HG02885 (cell line): ENCODE measurements at regions not wholly inside any gene's neighbourhood (a gene's known extent, or its start where the extent isn't known, plus 50 kb on each side); places are given as distances from the start of the nearest gene placed in this dataset.
A peak's percentile ranks its signal among the peaks of the same experiment; 100 is the strongest.
"Not testable (repeated sequence)": the region's sequence is repeated elsewhere in the genome, so short reads cannot be mapped to it uniquely, and the experiment has no call there.

Source experiments
- ATAC-seq: cut with Tn5 transposase; IDR thresholded peaks from one replicate; pipeline ENCODE4 v1.9.1; 2021; ENCODE audit warnings: mild to moderate bottlenecking; ENCODE audit not compliant: unreplicated experiment, poor library complexity

DNA sequence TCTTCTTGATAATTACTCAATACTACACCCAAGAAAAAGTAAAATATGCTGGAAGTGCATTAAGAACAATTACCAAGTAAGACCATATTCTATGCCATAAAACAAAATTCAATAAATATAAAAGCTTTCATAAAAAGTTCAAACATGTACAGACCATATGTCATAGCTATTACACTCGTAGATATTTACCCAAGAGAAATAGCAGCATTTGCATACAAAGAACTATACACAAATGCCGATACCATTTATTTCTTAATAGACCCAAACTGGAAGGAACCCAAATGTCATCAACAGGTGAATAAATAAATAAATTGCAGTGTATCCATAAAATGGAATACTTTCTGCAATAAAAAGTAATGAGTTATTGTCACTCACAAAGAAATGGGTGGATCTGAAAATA is 78.3 kb upstream of the SLC16A7 start:
- ATAC-seq: no peak

DNA sequence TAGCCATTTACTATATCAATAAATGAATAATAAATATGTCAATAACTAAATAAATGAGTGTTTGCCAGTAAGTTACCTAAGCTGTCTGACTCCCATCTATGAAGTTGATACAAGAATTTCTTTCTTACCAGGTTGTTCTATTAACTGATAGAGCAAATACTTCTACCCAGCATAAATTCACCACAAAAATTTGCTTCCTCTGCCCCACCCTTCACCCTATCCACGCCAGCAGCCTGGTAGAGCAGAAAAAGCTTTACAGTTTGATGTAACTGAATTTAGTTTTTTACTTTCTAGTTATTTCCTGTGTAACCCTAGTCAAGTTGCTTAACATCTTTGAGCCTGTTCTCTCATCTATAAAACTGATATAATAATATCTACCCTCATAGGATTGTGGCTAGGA is 94.9 kb upstream of the SLC16A7 start:
- no peak for ATAC-seq

DNA sequence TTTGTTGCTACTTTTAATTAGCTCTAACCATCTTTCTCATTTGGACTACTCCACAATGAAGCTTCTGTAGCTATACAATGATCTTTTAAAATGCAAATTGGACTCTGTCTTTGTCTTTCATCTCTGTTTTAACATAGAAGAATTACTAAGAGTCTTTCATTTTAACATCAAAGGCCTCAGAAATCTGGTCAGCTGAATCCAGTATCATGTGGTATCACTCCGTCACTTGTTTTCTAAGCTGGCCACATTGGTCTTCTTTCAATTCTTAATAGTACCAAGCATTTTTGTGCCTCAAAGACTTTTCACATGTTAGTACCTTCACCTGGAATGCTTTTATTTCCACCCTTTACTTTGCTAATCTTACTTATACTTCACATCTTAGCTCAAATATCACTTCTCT is 95.5 kb upstream of the SLC16A7 start:
- no peak for ATAC-seq

DNA sequence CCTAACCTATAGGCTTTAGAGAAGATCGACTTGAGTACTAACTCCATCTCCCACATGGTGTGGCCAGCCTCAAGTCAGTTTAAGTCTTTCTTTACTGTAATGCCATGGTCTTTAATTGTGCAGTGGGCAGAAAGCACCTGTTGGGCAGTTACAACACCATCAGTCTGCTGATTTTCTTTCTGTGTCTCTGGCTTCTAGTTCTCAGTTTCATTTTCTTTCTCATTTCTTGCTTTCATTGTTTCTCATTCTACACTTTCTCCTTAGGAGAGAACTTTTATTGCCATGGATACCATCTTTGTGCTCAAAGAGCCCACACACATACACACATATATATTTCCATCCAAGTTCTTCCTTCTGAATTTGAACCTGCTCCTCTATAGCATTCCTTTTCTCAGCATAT is 96.1 kb upstream of the SLC16A7 start:
- peak; percentile 95 for ATAC-seq

DNA sequence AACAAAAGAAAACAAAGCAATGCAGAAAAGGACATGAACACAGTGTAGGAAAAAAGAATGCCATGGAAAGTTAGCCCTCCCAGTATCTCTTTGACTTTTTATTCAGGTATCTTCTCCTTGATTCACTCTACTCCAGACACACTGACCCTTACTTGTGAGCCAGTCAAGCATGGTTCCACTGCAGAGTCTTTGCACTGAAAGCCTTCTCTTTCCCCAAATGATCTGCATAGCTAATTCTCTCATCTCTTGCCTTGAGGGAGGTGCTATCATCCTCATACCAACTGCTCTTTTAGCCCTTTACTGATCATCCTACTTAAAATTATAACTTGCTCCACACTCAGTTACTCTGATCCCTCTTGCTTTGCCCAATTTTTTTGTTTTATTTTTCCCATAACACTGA is 101.2 kb upstream of the SLC16A7 start:
- peak; percentile 47 for ATAC-seq

DNA sequence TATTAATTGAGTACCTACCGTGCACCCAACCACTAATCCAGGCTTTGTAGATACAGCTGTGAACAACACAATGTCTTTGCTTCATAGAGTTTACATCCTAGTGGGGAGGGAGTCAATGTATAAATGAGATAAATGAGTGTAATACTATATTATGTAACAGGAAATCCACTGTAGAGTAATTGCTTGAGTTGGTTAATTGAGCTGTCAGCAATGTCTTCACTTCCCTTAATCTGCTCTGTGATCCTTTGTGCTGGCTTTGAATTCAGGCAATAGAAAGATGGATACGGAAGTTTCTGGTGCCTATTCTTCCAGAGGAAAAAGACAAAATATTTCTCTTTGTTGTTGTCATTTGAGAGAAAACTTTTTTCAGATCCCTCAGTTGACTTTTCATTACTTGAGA is 104.0 kb upstream of the SLC16A7 start:
- ATAC-seq: no peak

DNA sequence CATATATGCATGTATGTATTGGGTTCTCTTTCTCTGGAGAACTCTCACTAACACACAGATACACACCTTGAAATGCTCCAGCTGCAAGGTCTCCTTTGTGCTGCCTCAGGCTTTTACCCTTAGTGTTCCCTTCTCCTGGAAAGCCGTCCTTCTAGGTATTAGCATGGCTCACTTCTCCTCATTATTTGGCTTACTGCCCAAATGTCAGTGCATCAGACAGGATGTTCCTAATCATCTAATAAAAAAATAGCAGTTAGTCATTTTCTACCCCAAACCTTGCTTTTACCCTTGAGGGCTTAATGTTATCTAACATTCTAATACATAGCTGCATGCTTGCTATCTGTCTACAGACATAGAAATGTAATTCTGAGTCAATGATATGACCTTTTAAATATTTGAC is 109.0 kb upstream of the SLC16A7 start:
- ATAC-seq: no peak

DNA sequence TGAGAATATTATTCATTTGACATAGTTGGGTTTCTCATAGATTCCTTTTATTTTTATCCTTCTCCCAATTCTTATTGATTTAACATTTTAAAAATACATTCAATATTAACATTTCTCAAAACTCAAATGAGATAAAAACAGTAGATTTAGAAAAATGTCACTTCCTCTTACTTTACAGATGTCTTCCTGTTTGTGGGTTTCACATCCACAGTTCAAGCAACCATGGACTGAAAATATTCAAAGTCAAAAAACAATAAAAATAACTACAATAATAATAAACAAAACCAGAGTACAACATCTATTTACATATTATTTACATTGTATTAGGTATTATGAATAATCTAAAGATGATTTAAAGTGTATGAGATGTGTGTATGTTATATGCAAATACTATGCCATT is 111.3 kb upstream of the SLC16A7 start:
- ATAC-seq: peak; percentile 93

DNA sequence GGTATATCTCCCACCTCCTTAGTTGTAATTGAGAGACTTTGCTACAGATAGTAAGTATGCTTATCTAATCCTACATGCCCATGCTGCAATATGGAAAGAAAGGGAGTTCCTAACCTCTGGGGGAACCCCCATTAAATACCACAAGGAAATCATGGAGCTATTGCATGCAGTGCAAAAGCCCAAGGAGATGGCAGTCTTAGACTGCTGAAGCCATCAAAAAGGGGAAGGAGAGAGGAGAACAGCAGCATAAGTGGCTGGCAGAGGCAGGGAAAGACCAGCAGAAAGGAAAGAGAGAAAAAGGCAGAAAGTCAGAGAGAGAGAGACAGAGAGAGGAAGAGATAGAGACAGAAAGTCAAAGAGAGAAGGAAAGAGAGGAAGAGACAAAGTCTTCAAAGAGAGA is 121.6 kb upstream of the SLC16A7 start:
- ATAC-seq: not testable (repeated sequence)

DNA sequence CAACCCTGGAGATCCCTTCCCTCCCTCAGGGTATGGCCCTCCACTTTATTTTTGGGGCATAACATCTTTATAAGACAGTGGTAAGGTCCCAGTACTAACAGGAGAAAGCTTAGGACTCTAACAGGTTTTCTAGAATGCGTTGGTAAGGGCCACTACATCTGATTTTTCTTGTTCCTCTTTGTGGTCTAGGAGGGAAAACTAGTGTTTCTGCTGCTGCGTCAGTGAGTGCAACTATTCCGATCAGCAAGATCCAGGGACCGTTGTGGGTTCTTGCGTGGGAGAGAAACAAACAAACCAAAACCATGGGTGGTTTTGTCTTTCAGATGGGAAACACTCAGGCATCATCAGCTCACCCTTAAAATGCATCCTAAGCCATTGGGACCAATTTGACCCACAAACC is 123.6 kb upstream of the SLC16A7 start:
- ATAC-seq: peak; percentile 89

DNA sequence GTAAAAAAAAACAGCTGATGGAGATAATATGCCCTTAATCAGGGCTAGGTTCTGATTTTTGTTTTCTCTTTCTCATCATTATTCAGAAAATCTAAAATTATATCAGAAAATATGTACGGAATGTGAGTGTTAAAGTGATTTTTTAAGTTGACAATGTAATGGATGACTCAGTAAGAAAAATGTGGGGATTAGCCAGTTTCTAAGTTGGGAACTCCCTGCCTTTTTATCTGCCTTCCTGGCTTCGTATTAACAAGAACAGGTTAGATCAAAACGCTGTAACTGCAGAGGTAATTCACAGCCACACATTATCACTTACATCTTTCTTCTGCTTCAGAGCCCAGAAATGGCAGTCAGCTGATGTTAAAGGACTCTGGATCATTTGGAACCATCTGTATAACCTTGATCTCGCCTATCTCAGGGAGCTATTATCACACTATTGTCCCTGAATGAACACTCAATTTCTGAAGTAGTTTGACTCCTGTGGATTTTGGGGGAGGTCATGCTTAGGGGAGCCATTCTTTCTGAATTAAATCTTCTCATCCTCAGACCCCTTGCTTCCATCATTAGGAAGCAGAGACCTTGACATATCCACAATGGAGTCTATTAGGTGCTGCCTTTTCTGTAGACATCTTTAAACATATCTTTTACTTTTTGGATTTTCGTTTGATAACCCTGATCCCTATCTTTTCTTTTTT is 135.7 kb upstream of the SLC16A7 start:
- ATAC-seq: no peak

DNA sequence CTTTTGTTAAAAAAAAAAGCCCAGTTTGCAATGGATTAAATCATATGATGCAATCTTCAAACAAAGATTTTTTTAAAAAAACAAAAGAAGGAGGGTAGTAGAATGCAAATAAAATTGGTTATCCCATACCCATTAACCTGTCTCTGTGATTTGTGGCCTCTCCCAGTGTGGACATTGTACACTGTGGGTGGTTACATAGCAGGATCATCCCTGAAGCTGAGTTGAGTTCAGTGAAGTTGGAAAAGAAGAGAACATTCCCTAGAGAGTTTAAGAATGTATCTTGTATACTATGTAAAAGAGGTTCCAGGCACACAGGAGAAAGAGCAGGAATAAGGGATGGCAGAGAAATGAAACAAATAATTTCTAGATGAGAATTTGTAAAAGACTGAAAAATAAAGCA is 142.4 kb upstream of the SLC16A7 start:
- ATAC-seq: no peak

DNA sequence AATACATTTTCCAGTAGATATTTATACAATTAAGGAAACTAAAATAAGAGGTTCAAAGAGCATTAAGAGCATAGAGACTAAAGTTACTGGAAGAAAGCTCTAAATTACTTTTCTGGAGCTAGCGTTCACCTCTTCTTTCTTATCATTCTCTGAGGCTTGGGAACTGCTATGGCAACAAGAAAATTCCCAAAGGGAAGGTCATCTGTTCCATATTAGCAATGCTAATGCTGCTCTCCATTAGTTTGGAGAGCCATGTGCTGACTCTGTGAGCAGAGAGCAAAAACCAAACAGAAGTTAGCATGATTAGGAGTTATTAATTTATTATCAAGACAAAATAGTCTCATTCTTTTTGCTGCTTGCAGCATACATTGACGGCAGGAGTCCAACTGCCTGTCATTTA is 143.1 kb upstream of the SLC16A7 start:
- ATAC-seq: no peak

DNA sequence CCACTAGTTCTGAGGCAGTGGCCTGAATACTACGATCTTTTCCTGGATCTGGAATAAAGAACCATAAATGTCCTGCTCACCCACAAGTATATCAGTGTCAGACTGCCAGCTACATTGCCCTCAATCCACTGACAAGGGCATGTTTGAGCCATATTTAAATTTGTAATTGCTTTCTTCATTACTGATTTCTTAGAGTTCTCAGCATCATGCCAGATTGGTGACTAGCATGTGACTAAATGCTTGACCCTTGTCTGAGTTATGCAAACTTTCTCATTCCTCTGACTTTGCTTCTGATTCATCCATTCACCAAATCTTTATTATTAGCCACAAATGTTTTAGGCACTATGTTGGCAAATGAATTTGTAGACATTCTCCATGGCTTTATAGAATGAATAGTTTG is 143.6 kb upstream of the SLC16A7 start:
- ATAC-seq: no peak

DNA sequence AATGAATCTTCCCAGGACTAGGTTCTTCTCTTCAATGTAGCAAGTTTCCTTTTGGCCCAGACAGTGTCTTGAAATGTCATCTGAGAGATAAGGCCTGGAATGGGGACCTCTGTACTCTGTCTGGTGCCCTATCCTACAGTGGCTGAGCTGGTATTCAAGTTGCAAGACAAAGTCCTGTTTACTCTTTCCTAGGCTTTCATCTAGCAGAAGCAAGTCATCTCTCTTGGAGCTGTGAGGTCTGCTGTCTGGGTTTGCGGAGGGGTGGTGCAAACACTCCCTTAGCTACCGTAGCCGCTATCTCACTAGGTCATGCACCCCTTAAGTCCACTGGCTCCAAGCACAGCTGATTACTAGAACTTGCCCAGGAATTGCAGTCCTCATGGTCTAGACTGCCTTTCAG is 149.7 kb upstream of the SLC16A7 start:
- no peak for ATAC-seq

DNA sequence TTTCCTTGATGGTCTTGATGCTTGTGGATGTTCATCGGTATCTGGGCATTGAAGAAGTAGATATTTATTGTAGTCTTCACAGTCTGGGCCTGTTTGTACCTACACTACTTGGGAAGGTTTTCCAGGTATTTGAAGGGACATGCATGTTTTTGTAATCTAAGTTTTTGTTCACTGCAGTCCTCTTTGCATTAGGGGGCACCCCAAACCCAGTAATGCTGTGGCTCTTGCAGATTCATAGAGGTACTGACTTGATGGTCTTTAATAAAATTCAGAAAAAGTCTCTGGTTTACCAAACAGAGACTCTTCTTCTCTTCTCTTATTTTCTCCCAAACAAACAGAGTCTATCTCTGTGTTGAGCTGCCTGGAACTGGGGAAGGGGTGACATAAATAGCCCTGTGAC is 150.9 kb upstream of the SLC16A7 start:
- ATAC-seq: no peak

DNA sequence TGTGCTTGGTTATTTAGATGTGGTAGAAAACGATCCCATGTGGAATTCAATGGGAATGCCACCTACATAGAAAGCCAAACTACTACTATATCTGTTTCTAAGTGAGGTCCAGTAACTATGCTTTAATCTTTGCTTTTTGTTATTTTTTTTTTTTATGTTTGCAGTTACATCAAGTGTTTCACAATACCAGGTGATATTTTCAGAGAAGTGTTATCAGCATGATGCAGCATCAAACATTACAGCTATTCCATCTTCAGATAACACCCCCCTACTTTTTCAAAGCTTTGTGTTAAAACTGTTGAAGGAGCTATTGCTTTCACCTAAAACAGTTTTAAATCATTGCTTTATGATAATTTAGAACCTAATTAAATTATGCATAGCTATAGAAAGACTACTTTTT is 163.8 kb upstream of the SLC16A7 start:
- ATAC-seq: no peak

DNA sequence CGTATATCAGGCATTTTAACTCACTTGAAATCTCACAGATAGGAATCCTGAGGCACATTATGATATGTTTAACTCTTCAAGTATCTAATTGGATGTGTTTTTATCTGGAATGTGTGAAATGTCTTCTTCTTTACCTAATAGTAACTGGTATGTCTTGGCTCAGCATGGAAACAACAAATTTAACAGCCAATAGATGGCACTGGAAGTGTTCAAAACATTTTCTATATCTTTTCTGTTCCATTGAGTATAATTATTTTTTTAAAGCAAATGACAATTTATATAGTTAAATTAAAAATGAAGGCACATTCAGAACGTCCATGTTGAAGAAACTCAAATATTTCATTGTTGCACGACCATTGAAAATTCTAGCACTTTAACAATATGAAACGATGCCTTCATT is 164.6 kb upstream of the SLC16A7 start:
- no peak for ATAC-seq

DNA sequence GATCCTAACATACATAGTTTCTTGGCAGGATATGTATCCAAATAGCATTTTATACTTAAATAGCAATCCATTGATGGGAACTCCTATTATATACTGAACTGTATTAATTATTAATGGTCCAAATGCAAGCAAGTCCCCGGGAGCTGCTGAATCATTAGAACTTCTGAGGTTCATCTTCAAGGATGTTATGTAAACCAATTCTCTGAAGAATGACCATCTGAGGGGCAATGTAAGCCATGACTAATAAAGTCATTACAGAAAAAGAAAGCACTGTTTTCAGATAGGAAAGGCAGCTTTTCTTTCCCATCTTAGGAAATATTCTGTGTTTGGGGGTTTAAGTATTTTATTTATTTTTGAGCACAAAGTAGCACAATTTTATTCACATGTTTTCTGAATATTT is 166.1 kb upstream of the SLC16A7 start:
- ATAC-seq: no peak

DNA sequence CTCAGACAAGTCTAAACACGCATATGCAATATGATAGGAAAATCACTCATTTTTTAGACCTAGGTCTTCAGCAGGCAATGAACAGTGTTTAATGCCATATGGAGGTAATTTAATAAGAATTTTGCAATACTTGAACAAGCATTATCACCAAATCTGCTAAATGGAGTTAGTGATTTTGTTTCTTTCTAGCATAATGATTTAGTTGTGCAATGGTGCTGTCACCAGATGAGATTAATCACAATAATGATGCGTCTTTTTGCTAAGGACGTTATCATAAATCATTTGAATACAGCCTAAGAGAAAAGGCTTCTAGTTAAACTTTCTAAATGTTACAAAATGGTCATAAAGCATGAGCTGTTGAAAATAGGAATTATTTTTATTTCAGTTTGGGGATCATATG is 170.0 kb upstream of the SLC16A7 start:
- no peak for ATAC-seq

DNA sequence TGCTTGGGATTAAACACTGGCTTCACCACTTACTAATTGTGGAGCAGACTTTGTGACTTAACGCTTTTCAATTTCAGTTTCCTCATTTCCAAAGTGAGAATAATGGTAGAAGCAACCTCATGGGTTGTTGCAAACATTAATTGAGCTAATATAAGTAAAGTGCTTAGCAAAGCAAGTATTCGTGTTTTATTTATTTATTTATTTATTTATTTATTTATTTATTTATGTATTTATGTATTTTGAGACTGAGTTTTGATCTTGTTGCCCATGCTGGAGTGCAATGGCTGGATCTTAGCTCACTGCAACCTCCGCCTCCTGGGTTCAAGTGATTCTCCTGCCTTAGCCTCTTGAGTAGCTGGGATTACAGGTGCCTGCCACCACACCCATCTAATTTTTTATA is 171.2 kb upstream of the SLC16A7 start:
- not testable (repeated sequence) for ATAC-seq

DNA sequence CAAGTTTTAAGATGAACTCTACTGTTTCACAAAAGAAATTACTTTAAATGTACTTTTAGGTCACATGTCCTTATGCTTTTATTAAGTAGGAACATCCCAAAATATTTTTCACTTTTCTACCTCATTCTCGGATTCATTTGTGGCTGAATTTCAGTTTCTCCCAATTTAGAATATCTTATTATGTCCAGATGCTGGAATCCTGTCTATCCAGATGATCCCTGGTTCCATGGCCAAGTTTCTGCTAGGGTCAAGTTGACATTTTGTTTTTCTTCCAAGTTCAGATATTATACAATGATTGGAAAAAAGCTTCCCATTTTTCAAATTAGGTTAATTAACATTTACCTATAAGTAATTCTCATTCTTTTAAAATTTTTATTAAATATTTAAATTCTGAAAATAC is 181.8 kb upstream of the SLC16A7 start:
- ATAC-seq: no peak

DNA sequence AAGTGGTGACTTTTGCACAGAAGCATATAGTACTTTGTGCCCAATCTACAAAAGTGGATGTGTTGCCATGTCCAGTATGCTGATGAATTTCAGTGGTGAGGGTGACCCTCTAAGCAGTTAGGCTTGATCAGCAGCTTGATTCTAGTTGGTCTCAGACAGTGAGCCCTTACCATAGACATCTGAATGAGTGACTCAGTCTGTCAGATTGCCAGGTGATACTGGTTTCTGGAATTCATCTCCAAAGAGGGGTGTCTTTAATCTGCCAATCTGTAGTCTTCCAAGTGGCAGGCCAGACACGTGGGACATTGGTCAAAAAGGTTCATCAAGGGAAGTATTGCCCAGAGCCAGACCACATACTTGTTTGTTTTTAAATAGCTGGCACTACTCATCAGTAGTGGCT is 187.4 kb upstream of the SLC16A7 start:
- no peak for ATAC-seq
